HT1080 (cell line): ENCODE measurements at regions not wholly inside any gene's neighbourhood (a gene's known extent, or its start where the extent isn't known, plus 50 kb on each side); places are given as distances from the start of the nearest gene placed in this dataset.
"Not testable (repeated sequence)": the region's sequence is repeated elsewhere in the genome, so short reads cannot be mapped to it uniquely, and the experiment has no call there.

Experiments used
- DNase-seq: peaks from one replicate; pipeline ENCODE4 v3.0.0-alpha.2; 2015; ENCODE audit warnings: low read depth

DNA sequence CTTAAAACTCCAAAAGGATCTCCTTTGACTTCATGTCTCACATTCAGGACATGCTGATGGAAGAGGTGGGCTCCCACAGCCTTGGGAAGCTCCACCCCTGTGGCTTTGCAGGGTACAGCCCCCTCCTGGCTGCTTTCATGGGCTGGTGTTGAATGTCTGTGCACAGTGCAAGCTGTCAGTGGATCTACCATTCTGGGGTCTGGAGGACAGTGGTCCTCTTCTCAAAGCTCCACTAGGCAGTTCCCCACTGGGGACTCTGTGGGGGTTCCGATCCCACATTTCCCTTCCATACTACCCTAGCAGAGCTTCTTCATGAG lies 150.2 kb upstream of the FBXL17 start:
- DNase-seq: not testable (repeated sequence)

DNA sequence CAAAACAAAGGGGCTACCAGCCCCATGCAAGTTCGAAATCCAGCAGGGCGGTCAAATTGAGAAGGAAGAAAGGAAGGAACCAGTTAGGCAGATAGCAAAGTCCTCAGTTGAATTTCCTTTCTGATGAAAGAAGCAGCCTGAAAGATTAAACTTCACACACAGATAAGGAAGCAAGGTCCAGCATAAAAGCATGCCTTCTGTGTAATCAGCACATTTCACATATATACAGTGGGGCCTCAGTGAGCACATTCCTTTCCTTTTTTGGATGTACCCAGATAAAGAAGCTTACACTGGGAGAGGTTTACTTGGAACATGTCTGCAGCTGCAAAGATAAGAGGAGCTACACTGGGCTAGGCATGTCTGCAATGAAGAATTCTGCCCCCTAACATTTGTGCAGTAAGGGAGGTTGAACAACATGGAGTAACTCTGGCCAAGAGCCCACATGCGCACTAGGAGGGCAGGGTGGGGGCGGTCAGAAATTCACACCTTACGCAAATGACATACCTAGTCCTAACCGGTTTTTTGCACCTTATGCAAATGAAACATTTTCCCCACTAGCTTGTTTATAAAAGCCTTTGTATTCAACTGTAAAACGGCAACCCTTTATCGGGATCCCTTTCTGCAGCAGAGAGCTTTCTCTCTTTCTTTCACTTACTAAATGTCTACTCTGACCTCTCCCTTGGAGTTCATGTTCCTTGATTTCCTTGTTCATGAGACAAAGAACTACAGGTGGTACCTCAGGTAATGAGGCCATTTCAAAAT lies 149.7 kb upstream of the FBXL17 start:
- no peak for DNase-seq

DNA sequence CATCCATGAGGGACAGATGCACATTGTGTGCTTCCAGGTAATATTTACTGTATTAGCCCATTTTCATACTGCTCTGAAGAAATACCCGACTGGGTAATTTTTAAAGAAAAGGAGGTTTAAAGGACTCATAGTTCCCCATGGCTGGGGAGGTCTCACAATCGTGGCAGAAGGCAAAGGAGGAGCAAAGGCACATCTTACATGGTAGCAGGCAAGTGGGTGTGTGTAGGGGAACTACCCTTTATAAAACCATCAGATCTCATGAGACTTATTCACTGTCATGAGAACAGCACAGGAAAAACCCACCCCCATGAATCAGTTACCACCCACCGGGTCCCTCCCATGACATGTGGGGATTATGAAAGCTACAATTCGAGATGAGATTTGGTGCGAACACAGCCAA lies 148.8 kb upstream of the FBXL17 start:
- DNase-seq: no peak

DNA sequence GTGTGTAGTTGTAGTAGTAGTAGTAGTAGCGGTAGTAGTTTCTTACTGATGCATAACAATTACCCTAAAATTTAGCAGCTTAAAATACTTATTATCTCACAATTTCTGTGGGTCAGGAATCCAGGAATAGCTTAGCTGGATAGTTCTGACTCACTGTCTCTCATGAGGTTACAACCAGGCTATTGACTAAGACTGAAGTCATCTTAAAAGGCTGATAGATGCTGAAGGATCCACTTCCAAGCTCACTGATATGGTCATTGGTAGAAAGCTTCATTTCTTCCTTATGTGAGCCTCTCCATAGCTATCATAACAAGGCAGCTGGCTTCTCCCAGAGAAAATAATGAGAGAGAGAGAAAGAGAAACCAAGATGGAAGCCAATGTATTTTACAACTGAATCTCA lies 147.5 kb upstream of the FBXL17 start:
- DNase-seq: peak; percentile 51

DNA sequence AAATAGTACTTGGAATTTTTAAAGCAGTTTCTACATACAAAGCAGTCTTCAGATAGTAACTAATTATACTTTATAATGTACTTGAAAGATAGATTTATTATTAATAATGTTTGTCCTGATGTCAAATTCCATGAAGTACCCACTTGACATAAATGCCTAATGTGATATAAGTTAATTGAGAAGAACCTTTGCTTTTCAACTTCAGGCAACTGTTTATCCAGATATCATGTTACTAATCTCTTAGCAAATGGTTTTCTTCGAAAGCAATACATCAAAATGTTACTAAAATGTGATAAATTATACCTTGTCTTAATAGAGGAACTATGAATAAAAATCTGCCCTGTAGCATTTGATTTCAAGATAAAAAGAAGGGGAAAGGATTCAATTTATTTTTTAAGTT lies 146.8 kb upstream of the FBXL17 start:
- DNase-seq: no peak

DNA sequence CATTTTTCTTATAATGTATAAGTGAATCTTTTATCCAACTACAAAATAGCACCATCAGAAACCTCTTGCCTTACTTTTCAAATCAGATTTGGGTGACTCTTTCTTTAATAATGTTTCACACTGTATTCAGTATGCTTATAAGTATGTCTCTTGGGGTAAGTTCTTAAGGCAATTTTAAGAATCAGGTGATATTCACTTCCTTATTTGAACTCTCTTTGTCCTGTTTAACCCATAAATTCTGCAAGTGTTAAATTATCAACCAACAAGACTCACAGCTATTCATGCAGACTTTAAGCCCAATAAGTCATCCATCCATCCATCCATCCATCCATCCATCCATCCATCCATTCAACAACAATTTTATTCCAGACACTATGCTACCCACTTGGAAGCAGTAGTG lies 142.7 kb upstream of the FBXL17 start:
- no peak for DNase-seq

DNA sequence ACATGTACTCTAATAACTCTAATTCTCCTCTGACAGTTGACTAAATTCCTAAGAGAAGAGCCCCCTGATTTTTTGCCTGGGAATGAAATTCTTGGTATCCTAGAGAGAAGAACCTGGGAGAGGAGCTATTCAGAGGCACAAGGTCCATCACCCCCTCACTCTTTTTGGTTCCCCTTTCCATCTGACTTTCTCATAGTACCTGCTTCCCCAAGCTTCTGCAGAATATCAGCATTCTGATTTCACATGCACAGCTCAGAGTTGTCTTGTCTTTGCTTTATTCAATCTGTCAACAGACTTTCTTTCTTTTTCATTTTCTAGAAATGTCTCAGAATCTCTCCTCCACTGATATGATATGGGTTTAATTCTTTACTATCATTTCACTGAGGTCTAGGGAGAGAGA lies 141.5 kb upstream of the FBXL17 start:
- no peak for DNase-seq

DNA sequence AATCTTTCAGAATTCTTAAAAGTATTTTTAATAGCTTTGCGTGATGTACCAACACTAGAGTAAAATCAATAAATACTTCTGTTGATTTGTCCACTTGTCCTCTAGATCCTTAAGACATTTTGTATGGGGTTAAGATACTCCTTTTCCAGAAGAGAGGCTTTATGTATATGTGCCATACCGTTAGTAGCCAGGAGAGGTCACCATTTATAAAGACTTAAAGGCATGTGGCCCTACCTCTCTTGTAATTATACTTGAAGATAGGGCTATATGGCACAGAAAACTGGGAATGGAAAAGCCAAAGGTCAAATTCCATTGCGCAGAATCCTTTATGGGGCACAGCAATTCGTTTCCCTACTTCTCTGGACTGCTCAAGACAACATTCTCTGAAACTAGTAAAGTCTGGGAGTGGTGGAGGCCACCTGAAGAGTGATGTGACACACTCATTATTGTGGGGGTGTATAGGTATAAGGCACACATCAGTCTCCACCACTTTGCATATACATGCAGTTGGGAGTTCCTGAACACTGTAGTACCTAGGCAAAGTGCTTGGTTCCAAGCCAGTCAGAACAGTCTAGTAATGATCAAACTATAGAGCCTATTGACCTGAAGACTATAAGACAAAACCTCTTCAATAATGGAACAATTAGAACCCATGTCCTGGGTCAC lies 140.1 kb upstream of the FBXL17 start:
- peak; percentile 50 for DNase-seq

DNA sequence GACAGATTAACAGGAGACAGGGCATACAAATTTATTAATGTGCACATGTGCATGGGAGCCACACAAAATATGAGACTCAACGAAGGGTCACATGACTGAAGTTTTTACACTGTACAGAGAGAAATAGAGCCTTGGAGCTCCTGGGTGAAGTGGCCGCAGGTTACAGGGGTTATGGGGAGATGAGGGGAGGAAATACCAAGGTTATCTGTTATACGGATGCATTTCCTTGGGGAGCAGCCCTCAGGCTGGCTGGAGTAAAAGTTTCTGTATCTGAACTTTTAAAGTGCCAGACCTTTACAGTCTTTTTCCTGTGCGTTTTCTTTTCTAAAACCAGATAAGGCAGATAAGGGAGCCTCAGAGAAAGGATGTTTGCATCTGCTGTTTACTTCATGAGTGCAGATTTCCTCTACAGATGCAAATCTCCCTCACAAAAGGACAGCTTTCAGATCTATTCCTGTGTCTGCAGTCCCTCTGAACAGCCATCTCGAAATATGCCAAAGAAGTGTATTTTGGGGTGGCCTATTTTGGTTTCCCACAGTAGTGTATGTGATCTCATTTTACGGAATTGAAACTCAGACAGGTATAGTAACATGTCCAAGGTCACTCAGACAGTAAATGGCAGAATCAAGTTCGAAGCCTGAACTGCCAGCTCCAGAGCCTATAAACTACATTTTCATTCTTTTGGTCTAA lies 139.3 kb upstream of the FBXL17 start:
- DNase-seq: no peak

DNA sequence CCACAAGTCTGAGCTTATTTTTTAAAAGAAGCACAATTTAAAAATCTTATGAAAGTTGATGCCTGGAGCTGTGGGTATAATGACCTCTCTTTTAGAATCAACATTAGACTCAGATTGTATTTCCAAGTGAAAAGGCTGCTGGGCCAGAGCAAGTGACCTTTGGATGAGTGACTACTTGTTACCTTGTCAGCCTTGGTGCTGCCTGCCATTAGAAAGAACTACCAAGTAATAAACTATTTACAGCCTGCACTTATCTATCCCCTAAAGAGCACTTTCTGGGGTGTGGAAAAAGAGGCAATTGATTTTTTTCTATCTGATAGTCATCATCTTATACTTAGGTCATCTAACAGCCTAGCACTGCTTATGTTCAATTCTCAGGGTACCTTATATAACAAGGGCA lies 134.9 kb upstream of the FBXL17 start:
- no peak for DNase-seq

DNA sequence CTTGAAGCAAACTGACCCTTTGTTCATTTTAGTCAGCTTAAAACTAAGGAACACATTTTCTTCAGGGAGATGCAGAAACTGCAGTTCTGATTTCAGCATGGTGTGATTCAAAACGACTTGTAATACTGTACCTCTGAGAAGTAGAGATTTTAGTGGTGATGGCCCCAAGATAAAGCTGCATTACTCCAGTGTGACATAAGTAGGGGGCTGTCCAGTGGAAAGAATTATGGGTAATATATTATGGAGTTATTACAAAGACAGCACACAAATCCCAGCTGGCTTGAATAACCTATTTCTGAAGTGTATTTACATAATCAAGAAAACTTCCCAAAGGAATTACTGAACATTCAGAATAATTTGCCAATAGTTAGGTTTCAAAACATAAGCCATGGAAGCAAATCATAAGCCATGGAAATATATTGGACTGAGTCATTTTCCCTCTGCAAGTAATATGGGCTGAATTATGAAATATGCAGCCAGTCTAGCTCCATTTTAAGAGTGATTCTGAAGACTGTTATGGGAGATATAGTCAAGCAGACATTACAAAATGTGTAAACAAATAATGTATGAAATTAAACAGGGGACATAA lies 133.7 kb upstream of the FBXL17 start:
- no peak for DNase-seq

DNA sequence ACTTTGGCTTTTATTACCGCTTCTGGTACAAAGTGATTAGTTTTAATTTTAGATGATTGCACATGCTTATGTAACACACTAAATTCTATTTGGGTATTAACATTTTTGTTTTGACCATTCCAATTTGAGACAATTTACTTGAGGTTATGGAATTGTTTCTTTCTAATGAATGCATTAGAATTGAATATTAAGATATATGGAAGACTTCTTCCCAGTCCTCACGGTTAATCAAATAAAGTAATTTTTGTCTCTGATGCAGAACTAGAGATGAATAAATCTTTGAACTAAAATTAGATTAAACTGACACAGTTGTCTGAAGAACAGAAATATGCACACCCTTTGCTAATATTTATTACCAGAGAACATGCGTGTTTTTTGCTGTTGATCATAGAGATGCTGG lies 127.1 kb upstream of the FBXL17 start:
- DNase-seq: no peak

DNA sequence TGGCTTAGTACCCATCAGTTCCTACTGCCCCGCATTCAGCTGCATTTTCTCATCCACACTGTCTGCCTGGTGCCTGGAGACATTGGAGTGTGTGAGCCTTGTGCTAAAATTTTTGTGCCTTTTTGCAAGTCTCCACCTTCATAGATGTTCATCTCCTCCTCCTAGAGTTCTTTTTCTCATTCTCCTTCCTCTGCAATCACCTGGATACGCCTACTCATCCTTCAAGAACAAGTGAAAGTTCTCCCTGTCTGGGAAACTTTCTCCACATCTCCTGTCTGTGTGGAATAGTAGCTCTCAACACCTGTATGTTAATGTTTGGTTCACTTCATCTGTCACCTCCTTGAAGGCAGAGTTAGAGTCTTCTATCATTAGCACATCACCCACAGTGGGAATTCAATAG lies 125.7 kb upstream of the FBXL17 start:
- no peak for DNase-seq

DNA sequence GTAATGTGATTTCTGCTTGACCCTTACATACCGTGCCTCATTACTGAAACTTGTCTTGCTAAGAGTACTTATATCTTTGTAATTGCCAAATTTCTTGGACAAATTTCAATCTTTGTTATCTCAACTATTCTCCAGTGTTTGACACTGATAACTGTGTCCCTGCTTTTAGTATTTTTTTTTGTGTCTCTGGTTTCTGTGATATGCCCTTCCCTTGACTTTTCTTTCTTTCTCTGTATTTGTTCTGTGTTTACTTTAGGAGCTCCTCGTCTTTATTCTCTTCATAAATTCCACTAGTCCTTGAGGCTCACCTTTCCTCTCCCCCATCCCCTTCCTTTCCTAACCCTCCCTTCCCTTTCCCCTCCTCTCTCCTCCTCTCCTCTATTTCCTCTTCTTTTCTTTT lies 123.7 kb upstream of the FBXL17 start:
- no peak for DNase-seq

DNA sequence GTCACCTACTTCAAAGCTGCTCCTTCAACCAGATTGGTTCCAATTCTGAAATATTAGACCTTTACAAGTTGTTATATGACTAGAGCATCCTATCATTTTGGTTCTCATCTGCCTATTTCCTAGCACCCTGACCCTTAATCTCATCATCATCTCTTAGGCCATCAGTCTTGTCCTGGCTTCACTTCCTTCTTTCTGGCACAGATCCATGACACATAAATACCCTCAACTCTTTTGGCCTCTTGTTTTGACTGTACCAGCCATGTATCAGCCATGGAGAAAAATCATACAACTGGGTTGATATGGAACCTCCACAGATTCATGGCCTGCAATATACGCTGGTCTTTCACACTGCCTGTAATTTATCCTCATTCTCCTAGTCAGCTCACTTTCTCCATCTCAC lies 123.1 kb upstream of the FBXL17 start:
- no peak for DNase-seq

DNA sequence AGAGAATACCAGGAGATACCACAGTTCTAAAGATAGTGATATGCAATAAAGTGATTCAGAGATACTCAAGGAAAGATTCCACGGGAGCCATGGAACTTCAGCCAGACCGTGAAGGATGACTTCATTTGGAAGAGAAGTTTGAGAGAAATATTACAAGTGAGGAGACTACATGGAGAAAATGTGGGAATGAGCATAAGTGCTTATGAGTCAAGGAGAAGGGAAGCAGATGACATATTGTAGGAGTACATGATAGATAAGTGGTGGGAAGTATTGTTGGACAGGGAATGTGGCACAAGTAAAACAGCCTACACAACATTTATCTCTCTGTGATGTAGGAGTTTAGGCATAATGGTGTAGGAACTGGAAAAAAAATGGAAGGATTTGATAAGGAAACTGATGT lies 122.1 kb upstream of the FBXL17 start:
- DNase-seq: no peak

DNA sequence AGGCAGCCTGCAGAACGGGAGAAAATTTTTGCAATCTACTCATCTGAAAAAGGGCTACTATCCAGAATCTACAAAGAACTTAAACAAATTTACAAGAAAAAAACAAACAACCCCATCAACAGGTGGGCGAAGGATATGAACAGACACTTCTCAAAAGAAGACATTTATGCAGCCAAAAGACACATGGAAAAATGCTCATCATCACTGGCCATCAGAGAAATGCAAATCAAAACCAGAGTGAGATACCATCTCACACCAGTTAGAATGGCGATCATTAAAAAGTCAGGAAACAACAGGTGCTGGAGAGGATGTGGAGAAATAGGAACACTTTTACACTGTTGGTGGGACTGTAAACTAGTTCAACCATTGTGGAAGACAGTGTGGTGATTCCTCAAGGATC lies 113.7 kb upstream of the FBXL17 start:
- not testable (repeated sequence) for DNase-seq

DNA sequence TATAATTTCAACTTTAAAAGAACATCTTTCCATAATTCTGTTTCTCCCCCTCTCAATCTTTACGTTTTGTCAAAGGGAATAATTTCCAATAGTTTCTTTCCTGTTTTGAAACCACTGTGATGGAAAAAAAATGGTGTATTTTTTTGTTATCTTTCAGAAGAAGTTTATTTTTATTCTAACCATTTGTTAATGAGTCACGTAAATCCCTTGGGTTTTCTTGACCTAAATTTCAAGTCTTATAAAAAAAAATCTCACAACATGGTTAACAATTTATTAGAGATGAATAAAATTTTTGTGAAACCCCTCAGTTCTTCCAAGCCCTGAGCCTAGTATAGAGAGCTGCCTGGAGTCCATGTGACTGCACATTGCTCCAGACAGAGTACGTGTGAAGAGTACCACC lies 106.1 kb upstream of the FBXL17 start:
- DNase-seq: no peak

DNA sequence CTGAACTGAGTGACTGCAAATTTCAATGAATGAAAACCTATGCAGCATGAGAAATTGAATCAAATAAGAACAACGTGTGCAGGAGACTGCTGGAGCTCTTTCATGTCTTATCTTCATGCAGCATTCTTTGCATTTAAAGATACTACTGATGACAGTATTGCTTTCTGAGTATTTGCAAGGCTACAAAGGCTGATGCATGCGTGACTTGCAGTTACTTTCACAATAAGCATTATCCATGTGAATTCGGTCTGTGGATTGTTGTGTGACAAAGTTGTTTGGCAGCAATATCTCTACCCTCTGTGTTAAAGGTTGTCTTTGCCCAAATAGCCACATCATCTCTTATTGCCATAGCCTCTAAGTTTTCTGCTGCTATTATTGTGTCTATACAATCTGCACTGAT lies 102.1 kb upstream of the FBXL17 start:
- DNase-seq: no peak

DNA sequence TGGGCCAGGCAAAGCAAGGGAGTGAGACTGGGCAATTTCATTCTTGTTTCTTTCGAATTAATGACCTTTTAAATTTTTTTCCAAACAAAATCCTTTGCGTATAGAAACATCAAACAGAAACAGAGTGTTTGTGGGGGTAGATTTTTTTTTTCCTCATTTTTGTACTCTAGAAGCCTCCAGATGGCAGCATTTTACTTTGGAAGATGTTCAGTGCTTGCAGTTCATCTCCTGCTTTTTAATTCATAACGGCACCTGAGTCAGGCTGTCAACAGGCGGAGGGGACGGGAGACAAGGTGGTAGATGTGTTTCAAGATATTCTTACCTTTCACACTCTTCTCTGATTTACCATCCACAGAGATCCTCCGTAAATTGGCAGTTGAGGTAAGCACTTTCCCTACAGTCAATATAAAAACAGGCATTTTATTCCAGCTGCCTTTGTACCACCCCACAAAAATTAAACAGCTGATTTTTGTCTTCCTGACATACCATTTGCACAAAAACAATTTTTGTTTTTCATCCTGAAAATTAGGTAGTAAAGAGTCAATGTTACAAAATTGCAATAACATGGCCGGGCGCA lies 99.5 kb upstream of the FBXL17 start:
- peak; percentile 51 for DNase-seq

DNA sequence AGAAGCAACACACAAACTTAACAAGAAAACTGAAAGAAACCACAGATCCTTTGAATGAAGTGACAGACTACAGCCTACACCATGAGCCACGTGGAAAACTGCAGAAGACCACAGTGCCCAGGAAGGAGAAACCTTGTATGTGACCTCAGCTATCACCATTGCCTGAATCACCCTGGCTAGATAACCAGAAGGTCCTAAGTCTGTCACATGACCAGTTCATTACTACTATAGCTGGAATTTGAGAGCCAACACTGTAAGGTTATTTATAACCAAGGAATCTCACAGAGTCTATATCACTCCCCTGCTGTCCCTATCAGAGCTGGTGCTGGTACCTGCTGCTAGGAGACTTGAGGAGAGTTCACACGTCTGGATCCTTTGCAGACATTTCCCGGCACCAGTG lies 90.3 kb upstream of the FBXL17 start:
- peak; percentile 21 for DNase-seq

DNA sequence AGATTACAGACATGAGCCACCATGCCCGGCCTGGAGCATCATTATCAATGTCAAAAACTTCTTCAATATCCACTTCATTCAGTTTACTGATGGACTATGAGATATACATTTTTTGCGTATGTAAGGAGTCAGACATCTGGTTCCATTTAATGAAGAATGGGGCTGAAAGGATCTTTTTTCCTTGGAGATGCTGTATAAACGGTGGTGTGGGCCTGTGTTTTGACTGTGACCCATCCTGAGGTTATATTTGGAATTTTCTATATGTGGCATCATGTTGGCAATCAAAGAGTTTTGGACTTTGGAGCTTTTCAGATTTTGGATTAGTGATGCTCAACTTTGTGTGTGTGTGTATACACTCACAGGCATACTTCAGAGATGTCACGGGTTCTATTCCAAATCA lies 85.7 kb upstream of the FBXL17 start:
- DNase-seq: no peak
